Keratinocyte (primary cell): ENCODE measurements at regions not wholly inside any gene's neighbourhood (a gene's known extent, or its start where the extent isn't known, plus 50 kb on each side); places are given as distances from the start of the nearest gene placed in this dataset.

ENCODE experiments used
- EZH2 ChIP-seq: IDR thresholded peaks from one replicate; pipeline ENCODE4 v1.6.1; 2012; ENCODE audit warnings: inconsistent platforms, mild to moderate bottlenecking, low read length, moderate library complexity
- TF ChIP-seq, protein P1 (sequence below), 3 experiments: IDR thresholded peaks in 1 of 3; conservative IDR thresholded peaks in 1 of 3; optimal IDR thresholded peaks in 1 of 3; 2 replicates in 2 of 3; 3 replicates in 1 of 3; pipeline versions ENCODE3 to v1.5.1; 2011; ENCODE audit warnings: low read length in 3 of 3, mild to moderate bottlenecking in 3 of 3, moderate library complexity in 2 of 3, control low read depth in 1 of 3, inconsistent platforms in 1 of 3; ENCODE audit not compliant: insufficient read depth in 2 of 3; ENCODE audit errors: extremely low read depth in 1 of 3

DNA sequence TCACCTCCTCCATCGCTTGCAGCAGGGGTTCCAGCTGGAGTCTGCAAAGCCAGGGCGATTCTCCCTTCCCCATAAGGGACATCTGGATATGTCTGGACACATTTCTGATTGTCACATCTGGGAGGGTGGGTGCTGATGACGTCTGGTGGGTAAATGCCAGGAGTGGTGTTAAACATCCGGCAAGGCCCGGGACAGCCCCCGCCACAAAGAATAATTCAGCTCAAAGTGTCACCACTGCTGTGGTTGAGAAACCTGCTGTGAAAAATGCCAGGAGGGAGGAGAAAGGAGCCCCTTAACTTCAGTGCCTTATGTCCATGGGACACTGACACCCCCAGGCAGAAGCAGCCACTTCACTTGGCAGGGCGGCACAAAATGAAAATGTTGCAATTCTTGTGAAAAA lies 179.4 kb upstream of the SDK2 start:
- TF ChIP-seq, protein P1, sequence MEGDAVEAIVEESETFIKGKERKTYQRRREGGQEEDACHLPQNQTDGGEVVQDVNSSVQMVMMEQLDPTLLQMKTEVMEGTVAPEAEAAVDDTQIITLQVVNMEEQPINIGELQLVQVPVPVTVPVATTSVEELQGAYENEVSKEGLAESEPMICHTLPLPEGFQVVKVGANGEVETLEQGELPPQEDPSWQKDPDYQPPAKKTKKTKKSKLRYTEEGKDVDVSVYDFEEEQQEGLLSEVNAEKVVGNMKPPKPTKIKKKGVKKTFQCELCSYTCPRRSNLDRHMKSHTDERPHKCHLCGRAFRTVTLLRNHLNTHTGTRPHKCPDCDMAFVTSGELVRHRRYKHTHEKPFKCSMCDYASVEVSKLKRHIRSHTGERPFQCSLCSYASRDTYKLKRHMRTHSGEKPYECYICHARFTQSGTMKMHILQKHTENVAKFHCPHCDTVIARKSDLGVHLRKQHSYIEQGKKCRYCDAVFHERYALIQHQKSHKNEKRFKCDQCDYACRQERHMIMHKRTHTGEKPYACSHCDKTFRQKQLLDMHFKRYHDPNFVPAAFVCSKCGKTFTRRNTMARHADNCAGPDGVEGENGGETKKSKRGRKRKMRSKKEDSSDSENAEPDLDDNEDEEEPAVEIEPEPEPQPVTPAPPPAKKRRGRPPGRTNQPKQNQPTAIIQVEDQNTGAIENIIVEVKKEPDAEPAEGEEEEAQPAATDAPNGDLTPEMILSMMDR (optimal IDR thresholded peaks at IDR 0.05 in 1 of 3, IDR thresholded peaks at IDR 0.05 in 1 of 3, conservative IDR thresholded peaks at IDR 0.05 in 1 of 3; ENCODE audit: extremely low read depth in 1 of 3, insufficient read depth in 2 of 3, low read length in 3 of 3), result no peak
- TF ChIP-seq EZH2, result no peak
